GM18868 (cell line): ENCODE measurements at regions not wholly inside any gene's neighbourhood (a gene's known extent, or its start where the extent isn't known, plus 50 kb on each side); places are given as distances from the start of the nearest gene placed in this dataset.

Experiments used
- ATAC-seq: cut with Tn5 transposase; IDR thresholded peaks from one replicate; pipeline ENCODE4 v1.9.1; 2021; ENCODE audit warnings: mild to moderate bottlenecking, moderate library complexity; ENCODE audit not compliant: unreplicated experiment

GRCh38 chr1:232452117-232452516 lies 177.8 kb downstream of the SIPA1L2 start:
- no peak for ATAC-seq

GRCh38 chr1:232451506-232451905 lies 178.4 kb downstream of the SIPA1L2 start:
- ATAC-seq: no peak

- ATAC-seq: no peak
Observed at GRCh38 chr1:232450615-232451014, 179.3 kb downstream of the SIPA1L2 start.

GRCh38 chr1:232447125-232447524 lies 182.8 kb downstream of the SIPA1L2 start:
- no peak for ATAC-seq

- ATAC-seq: no peak
Observed at GRCh38 chr1:232445361-232446106, 184.4 kb downstream of the SIPA1L2 start.

GRCh38 chr1:232443372-232443771 lies 186.6 kb downstream of the SIPA1L2 start:
- ATAC-seq: no peak

- ATAC-seq: no peak
Observed at GRCh38 chr1:232441036-232441411, 188.9 kb downstream of the SIPA1L2 start.

- no peak for ATAC-seq
Observed at GRCh38 chr1:232440325-232441035, 189.5 kb downstream of the SIPA1L2 start.

GRCh38 chr1:232439011-232439410 lies 190.9 kb downstream of the SIPA1L2 start:
- no peak for ATAC-seq

GRCh38 chr1:232438476-232438875 lies 191.5 kb downstream of the SIPA1L2 start:
- no peak for ATAC-seq

- ATAC-seq: no peak
Observed at GRCh38 chr1:232437510-232437909, 192.4 kb downstream of the SIPA1L2 start.

GRCh38 chr1:232435729-232436128 lies 194.2 kb downstream of the SIPA1L2 start:
- ATAC-seq: no peak

GRCh38 chr1:232432313-232432712 lies 197.6 kb downstream of the SIPA1L2 start:
- ATAC-seq: no peak

- ATAC-seq: no peak
Observed at GRCh38 chr1:232431748-232432147, 198.2 kb downstream of the SIPA1L2 start.

GRCh38 chr1:232431326-232431725 lies 198.6 kb downstream of the SIPA1L2 start:
- ATAC-seq: no peak

GRCh38 chr1:232430467-232430866 lies 199.5 kb downstream of the SIPA1L2 start:
- ATAC-seq: no peak

- no peak for ATAC-seq
Observed at GRCh38 chr1:232428786-232429530, 201.0 kb downstream of the SIPA1L2 start.

GRCh38 chr1:232428036-232428645 lies 201.8 kb downstream of the SIPA1L2 start:
- no peak for ATAC-seq

- no peak for ATAC-seq
Observed at GRCh38 chr1:232426801-232427200, 203.1 kb downstream of the SIPA1L2 start.

GRCh38 chr1:232425421-232425820 lies 204.5 kb downstream of the SIPA1L2 start:
- no peak for ATAC-seq

GRCh38 chr1:232423591-232423990 lies 206.3 kb downstream of the SIPA1L2 start:
- ATAC-seq: no peak
